H1 (cell line): ENCODE measurements at regions not wholly inside any gene's neighbourhood (a gene's known extent, or its start where the extent isn't known, plus 50 kb on each side); places are given as distances from the start of the nearest gene placed in this dataset.

Experiments used
- CTCF ChIA-PET: fragments of 300-600 bp; sonication (Branson Sonifier 250); formaldehyde crosslinking; loops from one replicate; lab custom pipeline; 2021; ENCODE audit not compliant: partially characterized antibody; lab: Charles Lee
- POLR2A ChIA-PET: fragments of 300-600 bp; sonication (Branson Sonifier 250); formaldehyde crosslinking; loops from one replicate; lab custom pipeline; 2021; ENCODE audit warnings: inconsistent platforms; ENCODE audit not compliant: partially characterized antibody; lab: Charles Lee
- DNase-seq, 2 experiments: peaks; one replicate each; pipeline versions ENCODE4 v3.0.0 to v3.0.0-alpha.2; 2010 to 2022; ENCODE audit warnings: low spot score in 2 of 2, low read depth in 1 of 2, mixed read lengths in 1 of 2
- FAIRE-seq: peaks from 2 replicates; lab custom pipeline; 2011; peaks lifted over from hg19 to GRCh38; lab: Jason Lieb, UNC
- H2AFZ ChIP-seq: 2 replicates; pipeline ENCODE4 v1.8.1; 2012; ENCODE audit warnings: low read length, inconsistent platforms
- H2AK5ac ChIP-seq: 2 replicates; pipeline ENCODE4 v1.6.1; 2013; ENCODE audit warnings: low read depth, low read length
- H2BK120ac ChIP-seq: replicated peaks from 2 replicates; pipeline ENCODE3; 2013; ENCODE audit warnings: low read depth, low read length, inconsistent platforms
- H2BK12ac ChIP-seq: 2 replicates; pipeline ENCODE4 v1.6.1; 2013; ENCODE audit warnings: low read depth, low read length
- H2BK15ac ChIP-seq: 2 replicates; pipeline ENCODE4 v1.6.1; 2013; ENCODE audit warnings: low read length
- H2BK20ac ChIP-seq: 2 replicates; pipeline ENCODE4 v1.6.1; 2013; ENCODE audit warnings: low read length
- H2BK5ac ChIP-seq: 2 replicates; pipeline ENCODE4 v1.6.1; 2013; ENCODE audit warnings: low read depth, low read length
- H3K14ac ChIP-seq: 2 replicates; pipeline ENCODE4 v1.6.1; 2013; ENCODE audit warnings: inconsistent platforms; ENCODE audit not compliant: insufficient read length
- H3K18ac ChIP-seq: 2 replicates; pipeline ENCODE4 v1.6.1; 2013; ENCODE audit warnings: low read length; ENCODE audit errors: extremely low read depth
- H3K23ac ChIP-seq: 2 replicates; pipeline ENCODE4 v1.6.1; 2013; ENCODE audit warnings: inconsistent platforms; ENCODE audit not compliant: insufficient read length
- H3K23me2 ChIP-seq: 2 replicates; pipeline ENCODE4 v1.6.1; 2013; ENCODE audit warnings: low read depth, low read length
- H3K27ac ChIP-seq: 2 replicates; pipeline ENCODE4 v1.6.1; 2011; ENCODE audit warnings: low read depth, low read length, inconsistent platforms
- H3K27me3 ChIP-seq, 4 experiments: replicated peaks in 1 of 4; 1 replicate in 1 of 4; 2 replicates in 3 of 4; pipeline versions ENCODE4 v1.6.1 to v1.8.1; 2011 to 2013; ENCODE audit warnings: low read length in 3 of 4, mild to moderate bottlenecking in 3 of 4, inconsistent platforms in 2 of 4, mixed read lengths in 2 of 4, moderate library complexity in 1 of 4; ENCODE audit not compliant: control insufficient read depth in 3 of 4, insufficient read depth in 3 of 4; ENCODE audit errors: extremely low read depth in 1 of 4
- H3K36me3 ChIP-seq, 4 experiments: 2 replicates each; pipeline versions ENCODE4 v1.6.1 to v1.8.1; 2011 to 2013; ENCODE audit warnings: mild to moderate bottlenecking in 4 of 4, low read length in 3 of 4, moderate library complexity in 2 of 4, control low read depth in 1 of 4, inconsistent platforms in 1 of 4; ENCODE audit not compliant: insufficient read depth in 4 of 4, control insufficient read depth in 2 of 4
- H3K4ac ChIP-seq: replicated peaks from 2 replicates; pipeline ENCODE3; 2013; ENCODE audit warnings: low read length, low read depth, mixed read lengths, inconsistent platforms; ENCODE audit not compliant: insufficient read length
- H3K4me1 ChIP-seq, 4 experiments: replicated peaks in 1 of 4; 1 replicate in 1 of 4; 2 replicates in 3 of 4; pipeline versions ENCODE4 v1.6.1 to v1.8.1; 2011 to 2013; ENCODE audit warnings: low read length in 3 of 4, inconsistent platforms in 2 of 4, mixed read lengths in 1 of 4; ENCODE audit not compliant: insufficient read depth in 4 of 4, control insufficient read depth in 3 of 4
- H3K4me2 ChIP-seq, 2 experiments: 2 replicates each; pipeline versions ENCODE4 v1.6.1 to v1.8.1; 2011 to 2013; ENCODE audit warnings: low read depth in 2 of 2, low read length in 2 of 2, control low read depth in 1 of 2, inconsistent platforms in 1 of 2, mild to moderate bottlenecking in 1 of 2; ENCODE audit not compliant: insufficient read depth in 1 of 2
- H3K4me3 ChIP-seq, 4 experiments: fragments of 200-600, 300-600 bp in 1 of 4; sonication (generic), shearing (Covaris generic), sonication (Bioruptor Twin) in 1 of 4; 2 replicates each; pipeline versions ENCODE4 v1.5.1 to v1.8.1; 2011 to 2016; ENCODE audit warnings: low read length in 4 of 4, low read depth in 3 of 4, control low read depth in 2 of 4, inconsistent platforms in 2 of 4, mild to moderate bottlenecking in 2 of 4, mixed read lengths in 1 of 4, moderate library complexity in 1 of 4; ENCODE audit not compliant: insufficient read depth in 2 of 4; ENCODE audit errors: extremely low read depth in 1 of 4
- H3K56ac ChIP-seq: replicated peaks from 2 replicates; pipeline ENCODE3; 2013; ENCODE audit warnings: low read depth, mild to moderate bottlenecking, mixed read lengths, low read length, inconsistent platforms; ENCODE audit not compliant: insufficient read length
- H3K79me1 ChIP-seq: 2 replicates; pipeline ENCODE4 v1.6.1; 2013; ENCODE audit warnings: low read depth, low read length, control low read depth
- H3K79me2 ChIP-seq, 2 experiments: 2 replicates each; pipeline versions ENCODE4 v1.6.1 to v1.8.1; 2012 to 2013; ENCODE audit warnings: low read length in 2 of 2, mild to moderate bottlenecking in 2 of 2, inconsistent platforms in 1 of 2; ENCODE audit not compliant: insufficient read depth in 2 of 2, control insufficient read depth in 1 of 2
- H3K9ac ChIP-seq, 4 experiments: replicated peaks in 1 of 4; 1 replicate in 1 of 4; 2 replicates in 3 of 4; pipeline versions ENCODE4 v1.6.1 to v1.8.1; 2011 to 2013; ENCODE audit warnings: low read depth in 3 of 4, low read length in 3 of 4, control low read depth in 2 of 4, mild to moderate bottlenecking in 2 of 4, moderate library complexity in 2 of 4, inconsistent platforms in 1 of 4; ENCODE audit errors: extremely low read depth in 1 of 4
- H3K9me3 ChIP-seq, 2 experiments: 2 replicates each; pipeline versions ENCODE4 v1.6.1 to v1.8.1; 2012 to 2013; ENCODE audit warnings: mild to moderate bottlenecking in 2 of 2, moderate library complexity in 2 of 2, control low read depth in 1 of 2, inconsistent platforms in 1 of 2, low read depth in 1 of 2, low read length in 1 of 2, mixed read lengths in 1 of 2; ENCODE audit not compliant: insufficient read depth in 2 of 2
- H4K20me1 ChIP-seq, 2 experiments: replicated peaks in 1 of 2; 2 replicates each; pipeline versions ENCODE3 to v1.8.1; 2011 to 2013; ENCODE audit warnings: inconsistent platforms in 2 of 2, low read length in 2 of 2, mild to moderate bottlenecking in 1 of 2; ENCODE audit not compliant: insufficient read depth in 2 of 2, control insufficient read depth in 1 of 2
- H4K5ac ChIP-seq: 2 replicates; pipeline ENCODE4 v1.6.1; 2013; ENCODE audit warnings: low read length, low read depth, mixed read lengths, inconsistent platforms; ENCODE audit not compliant: insufficient read length
- H4K8ac ChIP-seq: 2 replicates; pipeline ENCODE4 v1.8.0; 2013; ENCODE audit warnings: mild to moderate bottlenecking, moderate library complexity, low read length, inconsistent platforms; ENCODE audit not compliant: insufficient read depth; ENCODE audit errors: extremely low read depth
- H4K91ac ChIP-seq: replicated peaks from 2 replicates; pipeline ENCODE3; 2013; ENCODE audit warnings: low read length, mixed read lengths, inconsistent platforms; ENCODE audit not compliant: insufficient read length
- BACH1 ChIP-seq: IDR thresholded peaks from 2 replicates; pipeline ENCODE4 v1.6.1; 2012; ENCODE audit warnings: low read length, improper control_type of control experiment
- CBX5 ChIP-seq: fragments of 300-800, 300-1000 bp; sonication (generic); IDR thresholded peaks from 2 replicates; pipeline ENCODE4 v1.7.1; 2016; ENCODE audit warnings: antibody characterized with exemption, low read length, low read depth
- CEBPB ChIP-seq: IDR thresholded peaks from 2 replicates; pipeline ENCODE4 v1.6.1; 2012; ENCODE audit warnings: low read depth, low read length
- CHD1 ChIP-seq: IDR thresholded peaks from 2 replicates; pipeline ENCODE4 v1.6.1; 2012; ENCODE audit warnings: low read depth, low read length, improper control_type of control experiment
- EP300 ChIP-seq, 2 experiments: IDR thresholded peaks; 1 replicate in 1 of 2; 2 replicates in 1 of 2; pipeline ENCODE4 v1.6.1; 2011 to 2012; ENCODE audit warnings: low read depth in 2 of 2, low read length in 2 of 2, mild to moderate bottlenecking in 2 of 2, borderline replicate concordance in 1 of 2, inconsistent platforms in 1 of 2, moderate library complexity in 1 of 2
- EZH2 ChIP-seq: fragments of 200-600 bp; sonication (generic); IDR thresholded peaks from 2 replicates; pipeline ENCODE4 v1.7.1; 2012; ENCODE audit warnings: low read depth, mild to moderate bottlenecking, moderate library complexity, low read length, inconsistent platforms; ENCODE audit not compliant: severe bottlenecking
- HDAC6 ChIP-seq: IDR thresholded peaks from one replicate; pipeline ENCODE4 v1.7.1; 2012; ENCODE audit warnings: low read depth, mild to moderate bottlenecking, inconsistent platforms, low read length, moderate library complexity
- NANOG ChIP-seq: IDR thresholded peaks from 2 replicates; pipeline ENCODE4 v1.6.1; 2011; ENCODE audit warnings: low read length, low read depth, mild to moderate bottlenecking, inconsistent platforms; ENCODE audit not compliant: insufficient read depth, poor library complexity, severe bottlenecking
- POU5F1 ChIP-seq: IDR thresholded peaks from 2 replicates; pipeline ENCODE4 v1.6.1; 2011; ENCODE audit warnings: low read depth, mild to moderate bottlenecking, low read length, moderate library complexity
- RFX5 ChIP-seq: IDR thresholded peaks from 2 replicates; pipeline ENCODE4 v1.6.1; 2011; ENCODE audit warnings: low read depth, low read length, improper control_type of control experiment, borderline replicate concordance
- SP2 ChIP-seq: IDR thresholded peaks from 2 replicates; pipeline ENCODE4 v1.6.1; 2012; ENCODE audit warnings: mild to moderate bottlenecking, low read length, inconsistent platforms
- SP4 ChIP-seq: IDR thresholded peaks from 2 replicates; pipeline ENCODE4 v1.6.1; 2012; ENCODE audit warnings: low read length, inconsistent platforms
- SUZ12 ChIP-seq: fragments of 200-600 bp; sonication (generic); IDR thresholded peaks from 2 replicates; pipeline ENCODE4 v1.6.1; 2012; ENCODE audit warnings: mild to moderate bottlenecking, inconsistent platforms, low read length, moderate library complexity, mixed read lengths
- WGBS, 2 experiments: shearing (Covaris generic) in 1 of 2; methylation state at CpG; one replicate each; pipeline versions ENCODE4 v1.1.6 to v1.1.7; 2013 to 2015; ENCODE audit warnings: low lambda C conversion rate in 2 of 2, mixed read lengths in 2 of 2, inconsistent platforms in 1 of 2, low coverage in 1 of 2, missing lambda C conversion rate in 1 of 2; ENCODE audit not compliant: insufficient replicate concordance in 2 of 2, insufficient coverage in 1 of 2, insufficient read length in 1 of 2; ENCODE audit errors: extremely low coverage in 1 of 2, missing lambda C conversion rate in 1 of 2; 5-methylcytosine and 5-hydroxymethylcytosine counted together
- TF ChIP-seq, protein P1 (sequence below): IDR thresholded peaks from 2 replicates; pipeline ENCODE4 v1.6.1; 2012; ENCODE audit warnings: inconsistent platforms

GRCh38 chr14:27384124-27384523 is 786.3 kb upstream of the NOVA1 start:
- no peak overlapping the region for H4K8ac ChIP-seq
- H3K23ac ChIP-seq: no peak overlapping the region
- H3K79me2 ChIP-seq: no peaks in the 10 kb centered on the region
- H3K9me3 ChIP-seq: no peaks in the 10 kb centered on the region
- no peak overlapping the region for H3K4me2 ChIP-seq
- DNase-seq: no peak
- 91% methylated on average over 9 of the region's 9 CpGs; no CpG with 5 or more reads in 1 of the 2 experiments for WGBS, 2 experiments
- H4K91ac ChIP-seq: no peak overlapping the region
- H3K14ac ChIP-seq: no peak overlapping the region
- H3K56ac ChIP-seq: no peak overlapping the region
- no peaks in the 10 kb centered on the region for H3K23me2 ChIP-seq
- no peaks in the 10 kb centered on the region for H3K36me3 ChIP-seq
- H2BK12ac ChIP-seq: no peak overlapping the region
- no peak overlapping the region for H3K4ac ChIP-seq
- no peak overlapping the region for H2BK15ac ChIP-seq
- ChIA-PET CTCF (no interaction called here), POLR2A (no interaction called here)
- H3K18ac ChIP-seq: no peak overlapping the region
- FAIRE-seq: no peak
- H3K27ac ChIP-seq: no peak overlapping the region
- no peak overlapping the region for H2AFZ ChIP-seq
- no peaks in the 10 kb centered on the region for H4K20me1 ChIP-seq
- no peaks in the 10 kb centered on the region for H3K27me3 ChIP-seq
- no peak overlapping the region for H2BK5ac ChIP-seq
- H3K4me3 ChIP-seq: no peak overlapping the region
- no peak overlapping the region for H4K5ac ChIP-seq
- no peak overlapping the region for H3K9ac ChIP-seq
- no peak overlapping the region for H2BK120ac ChIP-seq
- no peak overlapping the region for H2BK20ac ChIP-seq
- H2AK5ac ChIP-seq: no peak overlapping the region
- TF ChIP-seq CHD1 (no peak), RFX5 (no peak), SUZ12 (no peak), EP300 (IDR thresholded peaks at IDR 0.05; ENCODE audit: borderline replicate concordance in 1 of 2, low read depth in 2 of 2, low read length in 2 of 2) (no peak), NANOG (no peak), HDAC6 (no peak), POU5F1 (no peak), SP4 (no peak), CBX5 (no peak), BACH1 (no peak), CEBPB (no peak), EZH2 (no peak), SP2 (no peak)
- TF ChIP-seq, protein P1, sequence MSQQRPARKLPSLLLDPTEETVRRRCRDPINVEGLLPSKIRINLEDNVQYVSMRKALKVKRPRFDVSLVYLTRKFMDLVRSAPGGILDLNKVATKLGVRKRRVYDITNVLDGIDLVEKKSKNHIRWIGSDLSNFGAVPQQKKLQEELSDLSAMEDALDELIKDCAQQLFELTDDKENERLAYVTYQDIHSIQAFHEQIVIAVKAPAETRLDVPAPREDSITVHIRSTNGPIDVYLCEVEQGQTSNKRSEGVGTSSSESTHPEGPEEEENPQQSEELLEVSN: no peak
- H3K4me1 ChIP-seq: no peaks in the 10 kb centered on the region
- no peaks in the 10 kb centered on the region for H3K79me1 ChIP-seq
